ENCODE measurements at regions not wholly inside any gene's neighbourhood (a gene's known extent, or its start where the extent isn't known, plus 50 kb on each side); places are given as distances from the start of the nearest gene placed in this dataset.

DNA sequence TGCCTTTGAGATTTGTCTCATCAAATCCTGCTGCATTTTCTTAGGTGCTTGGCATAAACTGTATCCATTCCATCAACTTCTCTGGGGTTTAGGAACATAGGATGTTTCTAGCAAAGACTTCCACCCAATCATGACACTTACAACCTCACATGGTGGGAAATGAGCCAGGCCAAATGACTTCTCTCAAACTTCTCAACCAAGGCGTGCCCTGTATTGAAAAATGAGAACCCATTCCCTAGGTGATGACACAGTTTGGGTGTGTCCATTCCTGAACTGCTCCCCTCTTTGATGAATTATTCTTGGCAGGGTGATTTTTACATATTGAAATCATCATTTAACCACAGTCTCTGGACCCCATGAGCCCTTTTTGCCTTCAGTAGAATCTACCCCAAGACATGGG lies 161.1 kb downstream of the EN1 start:
- TF ChIP-seq, protein P1, sequence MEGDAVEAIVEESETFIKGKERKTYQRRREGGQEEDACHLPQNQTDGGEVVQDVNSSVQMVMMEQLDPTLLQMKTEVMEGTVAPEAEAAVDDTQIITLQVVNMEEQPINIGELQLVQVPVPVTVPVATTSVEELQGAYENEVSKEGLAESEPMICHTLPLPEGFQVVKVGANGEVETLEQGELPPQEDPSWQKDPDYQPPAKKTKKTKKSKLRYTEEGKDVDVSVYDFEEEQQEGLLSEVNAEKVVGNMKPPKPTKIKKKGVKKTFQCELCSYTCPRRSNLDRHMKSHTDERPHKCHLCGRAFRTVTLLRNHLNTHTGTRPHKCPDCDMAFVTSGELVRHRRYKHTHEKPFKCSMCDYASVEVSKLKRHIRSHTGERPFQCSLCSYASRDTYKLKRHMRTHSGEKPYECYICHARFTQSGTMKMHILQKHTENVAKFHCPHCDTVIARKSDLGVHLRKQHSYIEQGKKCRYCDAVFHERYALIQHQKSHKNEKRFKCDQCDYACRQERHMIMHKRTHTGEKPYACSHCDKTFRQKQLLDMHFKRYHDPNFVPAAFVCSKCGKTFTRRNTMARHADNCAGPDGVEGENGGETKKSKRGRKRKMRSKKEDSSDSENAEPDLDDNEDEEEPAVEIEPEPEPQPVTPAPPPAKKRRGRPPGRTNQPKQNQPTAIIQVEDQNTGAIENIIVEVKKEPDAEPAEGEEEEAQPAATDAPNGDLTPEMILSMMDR (IDR thresholded peaks at IDR 0.05; ENCODE audit: low read depth, low read length) = no peak
- peak; percentile 38 to 75 for DNase-seq (ENCODE audit: low read depth in 2 of 2)
- H3K4me3 ChIP-seq (replicated peaks in 1 of 2; ENCODE audit: low read depth in 2 of 2, low read length in 2 of 2) = no peak overlapping the region

DNA sequence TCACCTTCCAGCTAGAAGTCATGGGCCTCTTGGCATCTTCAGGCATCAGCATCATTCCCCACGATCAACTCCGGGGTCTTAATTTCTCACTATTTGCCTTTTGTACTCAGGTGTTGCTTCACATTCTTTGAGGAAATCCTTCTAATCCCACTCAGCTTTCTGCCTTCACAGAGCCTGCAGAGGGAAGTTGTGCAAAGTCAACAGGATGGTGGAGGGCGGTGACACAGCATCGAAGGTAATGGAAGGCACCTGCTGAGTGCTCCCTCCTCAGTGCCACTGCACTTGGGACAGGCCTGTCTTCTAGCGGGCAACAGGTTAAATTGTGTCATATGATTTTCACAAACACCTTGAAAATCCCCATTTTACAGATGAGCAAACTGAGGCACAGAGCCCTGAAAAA lies 164.0 kb downstream of the EN1 start:
- no peak for DNase-seq (ENCODE audit: low read depth in 2 of 2)
- H3K4me3 ChIP-seq (replicated peaks in 1 of 2; ENCODE audit: low read depth in 2 of 2, low read length in 2 of 2) = no peak overlapping the region
- TF ChIP-seq, protein P1 (IDR thresholded peaks at IDR 0.05; ENCODE audit: low read depth, low read length) = no peak

DNA sequence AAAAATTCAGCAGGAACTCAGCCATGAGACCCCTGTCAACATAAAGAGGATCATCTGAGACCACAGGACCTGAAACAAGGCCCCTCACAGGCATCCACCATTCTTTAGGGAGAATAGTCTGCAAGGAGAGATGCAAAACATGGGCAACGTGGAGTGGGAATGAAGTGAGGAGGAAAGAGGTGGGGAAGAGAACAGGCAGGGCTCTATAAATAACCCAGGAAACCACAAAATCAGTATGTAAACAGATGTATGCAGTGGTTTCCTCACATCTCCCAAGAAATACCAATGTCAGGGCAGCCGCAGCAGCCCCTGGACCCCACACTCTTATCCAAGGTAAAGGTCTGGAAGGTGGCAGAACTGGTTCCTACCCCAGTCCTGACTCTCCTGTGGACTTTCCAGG lies 168.5 kb downstream of the EN1 start:
- H3K4me3 ChIP-seq (replicated peaks in 1 of 2; ENCODE audit: low read depth in 2 of 2, low read length in 2 of 2) = no peak overlapping the region
- TF ChIP-seq, protein P1 (IDR thresholded peaks at IDR 0.05; ENCODE audit: low read depth, low read length) = no peak
- no peak for DNase-seq (ENCODE audit: low read depth in 2 of 2)

DNA sequence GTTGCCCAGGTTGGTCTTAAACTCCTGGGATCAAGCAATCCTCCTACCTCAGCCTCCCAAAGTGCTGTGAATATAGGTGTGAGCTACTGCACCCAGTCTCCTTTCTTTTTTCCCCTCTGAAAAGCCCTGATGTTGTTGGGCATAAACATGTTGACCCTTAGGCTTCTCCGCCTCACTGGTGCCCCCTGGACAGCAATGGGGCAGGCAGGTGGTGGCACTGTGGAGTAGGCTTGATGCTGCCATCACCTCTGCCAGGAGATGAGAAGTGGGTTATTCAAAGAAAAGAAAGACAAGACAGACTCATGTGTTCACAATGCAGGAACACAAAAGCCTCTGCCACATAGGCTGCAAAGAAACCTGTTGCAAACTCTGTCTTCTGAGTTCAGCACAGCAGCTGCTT lies 169.9 kb downstream of the EN1 start:
- DNase-seq (ENCODE audit: low read depth in 2 of 2) = no peak
- no peak overlapping the region for H3K4me3 ChIP-seq (replicated peaks in 1 of 2; ENCODE audit: low read depth in 2 of 2, low read length in 2 of 2)
- TF ChIP-seq, protein P1 (IDR thresholded peaks at IDR 0.05; ENCODE audit: low read depth, low read length) = no peak

DNA sequence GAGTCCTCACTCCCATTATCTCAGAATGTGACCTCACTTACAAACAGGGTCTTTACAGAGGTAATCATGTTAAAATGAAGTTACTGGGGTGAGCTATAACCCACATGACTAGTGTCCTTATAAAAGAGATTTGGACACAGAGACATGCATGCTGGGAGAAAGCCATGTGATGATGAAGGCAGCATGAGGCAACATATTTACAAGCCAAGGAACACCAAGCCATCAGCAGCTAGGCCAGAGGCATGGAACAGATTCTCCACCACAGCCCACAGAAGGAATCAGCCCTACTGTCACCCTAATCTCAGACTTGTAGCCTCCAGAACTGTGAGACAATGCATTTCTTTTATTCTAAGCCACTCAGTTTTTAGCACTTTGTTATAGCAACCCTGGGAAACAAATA lies 171.9 kb downstream of the EN1 start:
- TF ChIP-seq, protein P1 (IDR thresholded peaks at IDR 0.05; ENCODE audit: low read depth, low read length) = no peak
- H3K4me3 ChIP-seq (replicated peaks in 1 of 2; ENCODE audit: low read depth in 2 of 2, low read length in 2 of 2) = no peak overlapping the region
- DNase-seq (ENCODE audit: low read depth in 2 of 2) = no peak

DNA sequence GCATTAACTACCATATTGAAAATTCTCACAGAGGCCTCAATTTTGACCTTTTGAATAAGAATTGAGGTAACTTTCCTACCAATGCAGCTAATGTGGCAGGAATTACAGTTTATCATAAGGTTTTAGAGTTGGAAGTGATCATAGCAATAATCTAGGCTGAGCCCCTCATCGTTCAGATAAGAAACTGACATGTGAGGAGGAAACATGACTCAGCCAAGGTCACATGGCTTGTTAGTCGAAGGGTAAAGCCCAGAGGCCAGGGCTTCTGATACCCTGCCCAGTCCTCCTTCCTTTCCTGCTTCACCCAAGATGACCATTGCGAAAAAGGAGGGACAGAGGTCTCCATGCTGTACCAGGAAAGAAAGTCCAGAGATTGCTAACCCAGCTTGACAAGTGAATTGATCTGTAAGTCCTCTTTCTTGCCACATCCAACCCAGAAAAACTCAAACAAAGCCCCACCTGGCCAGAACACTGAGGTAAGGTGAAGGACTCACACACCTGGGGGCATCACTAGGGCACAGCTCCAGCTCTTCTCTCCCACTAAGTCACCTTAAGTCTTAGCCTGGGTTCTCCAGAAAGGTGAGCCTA lies 174.8 kb downstream of the EN1 start:
- DNase-seq (ENCODE audit: low read depth in 2 of 2) = peak in 1 of 2 donors; percentile 40
- TF ChIP-seq, protein P1 (IDR thresholded peaks at IDR 0.05; ENCODE audit: low read depth, low read length) = no peak
- no peak overlapping the region for H3K4me3 ChIP-seq (replicated peaks in 1 of 2; ENCODE audit: low read depth in 2 of 2, low read length in 2 of 2)

All from cardiac fibroblast (primary cell).